A549 (cell line): ENCODE measurements at regions not wholly inside any gene's neighbourhood (a gene's known extent, or its start where the extent isn't known, plus 50 kb on each side); places are given as distances from the start of the nearest gene placed in this dataset.

Experiments used
- ATAC-seq, 2 experiments: fragments of 200-7000 bp in 1 of 2; fragments of >200 bp in 1 of 2; cut with Nextera tagmentation in 1 of 2; cut with Tn5 transposase in 1 of 2; 3 replicates each; pipeline versions ENCODE4 v1.8.0 to v1.9.1; 2018 to 2020; ENCODE audit warnings: mild to moderate bottlenecking in 1 of 2, moderate library complexity in 1 of 2
- CTCF ChIA-PET: fragments of 300-600 bp; sonication (Branson Sonifier 250); formaldehyde crosslinking; extraction: SDS; loops from one replicate; lab custom pipeline; 2021; ENCODE audit warnings: antibody characterized with exemption, inconsistent platforms; lab: Yijun Ruan, JAX
- POLR2A ChIA-PET: fragments of 350-600 bp; formaldehyde crosslinking; extraction: SDS; loops from one replicate; lab custom pipeline; 2021; ENCODE audit warnings: antibody characterized with exemption, inconsistent platforms; lab: Yijun Ruan, JAX
- DNase-seq, 2 experiments: peaks; one replicate each; pipeline versions ENCODE4 v3.0.0 to v3.0.0-alpha.2; 2011 to 2016; ENCODE audit warnings: low read depth in 1 of 2, low spot score in 1 of 2
- FAIRE-seq: peaks from 2 replicates; lab custom pipeline; 2011; peaks lifted over from hg19 to GRCh38; lab: Jason Lieb, UNC
- H3K27ac ChIP-seq, 2 experiments: fragments of >200 bp; sonication (Bioruptor Twin); formaldehyde crosslinking; 3 replicates each; pipeline ENCODE4 v1.5.1; 2016 to 2017
- H3K4me1 ChIP-seq: fragments of >200 bp; sonication (Bioruptor Twin); formaldehyde crosslinking; 3 replicates; pipeline ENCODE4 v1.6.1; 2016
- H3K4me2 ChIP-seq: fragments of >200 bp; sonication (Bioruptor Twin); formaldehyde crosslinking; 3 replicates; pipeline ENCODE4 v1.6.1; 2016
- H3K4me3 ChIP-seq: fragments of >200 bp; sonication (Bioruptor Twin); formaldehyde crosslinking; 3 replicates; pipeline ENCODE4 v1.5.1; 2016
- H3K9me3 ChIP-seq: fragments of >200 bp; sonication (Bioruptor Twin); formaldehyde crosslinking; 3 replicates; pipeline ENCODE4 v1.6.1; 2016
- CEBPB ChIP-seq, 2 experiments: fragments of >200 bp in 1 of 2; sonication (Bioruptor Twin) in 1 of 2; formaldehyde crosslinking in 1 of 2; IDR thresholded peaks; 2 replicates each; pipeline ENCODE4 v1.6.1; 2012 to 2016
- CHD2 ChIP-seq: fragments of 150-350 bp; IDR thresholded peaks from 2 replicates; pipeline ENCODE4 v1.6.1; 2014; ENCODE audit warnings: low read length; ENCODE audit not compliant: partially characterized antibody
- EHF ChIP-seq: fragments of 250-450 bp; sonication (Bioruptor Pico); IDR thresholded peaks from 2 replicates; pipeline ENCODE4 v1.5.0; 2020; ENCODE audit warnings: mild to moderate bottlenecking
- EP300 ChIP-seq, 2 experiments: fragments of >200 bp; sonication (Bioruptor Twin); formaldehyde crosslinking; IDR thresholded peaks; 2 replicates in 1 of 2; 3 replicates in 1 of 2; pipeline ENCODE4 v1.6.1; 2016 to 2017
- ESRRA ChIP-seq: fragments of 150-350 bp; IDR thresholded peaks from 2 replicates; pipeline ENCODE4 v1.6.1; 2014; ENCODE audit warnings: mild to moderate bottlenecking, low read length, borderline replicate concordance
- HEYL ChIP-seq: fragments of 250-450 bp; sonication (Bioruptor Pico); IDR thresholded peaks from 2 replicates; pipeline ENCODE4 v1.8.0; 2021; ENCODE audit warnings: mild to moderate bottlenecking, moderate library complexity
- JUN ChIP-seq, 2 experiments: fragments of >200 bp; sonication (Bioruptor Twin); formaldehyde crosslinking; IDR thresholded peaks; 2 replicates in 1 of 2; 3 replicates in 1 of 2; pipeline ENCODE4 v1.6.1; 2016 to 2017
- MYC ChIP-seq: IDR thresholded peaks from 2 replicates; pipeline ENCODE4 v1.6.1; 2012; ENCODE audit warnings: mild to moderate bottlenecking, inconsistent platforms, low read length, improper control_type of control experiment, borderline replicate concordance
- NR3C1 ChIP-seq: fragments of >200 bp; sonication (Bioruptor Twin); formaldehyde crosslinking; IDR thresholded peaks from 3 replicates; pipeline ENCODE4 v1.6.1; 2017
- PHF8 ChIP-seq: fragments of 200-600 bp; sonication (generic); IDR thresholded peaks from 2 replicates; pipeline ENCODE4 v1.6.1; 2016; ENCODE audit warnings: low read depth, mild to moderate bottlenecking, antibody characterized with exemption, moderate library complexity, borderline replicate concordance
- POLR2AphosphoS2 ChIP-seq: conservative IDR thresholded peaks from 2 replicates; pipeline ENCODE4 v1.6.1; 2012; ENCODE audit warnings: low read length, improper control_type of control experiment, inconsistent platforms
- RFX5 ChIP-seq: fragments of 450-650 bp; IDR thresholded peaks from 2 replicates; pipeline ENCODE4 v1.7.1; 2014; ENCODE audit warnings: antibody characterized with exemption, mild to moderate bottlenecking, moderate library complexity
- SREBF2 ChIP-seq: fragments of 450-650 bp; IDR thresholded peaks from 2 replicates; pipeline ENCODE4 v1.6.1; 2014; ENCODE audit warnings: mild to moderate bottlenecking, moderate library complexity
- TP53 ChIP-seq: fragments of 250-450 bp; sonication (Bioruptor Pico); IDR thresholded peaks from 2 replicates; pipeline ENCODE4 v1.5.0; 2021; ENCODE audit warnings: mild to moderate bottlenecking, moderate library complexity
- ZFP36 ChIP-seq: fragments of 450-650 bp; IDR thresholded peaks from 2 replicates; pipeline ENCODE4 v1.6.1; 2014; ENCODE audit warnings: borderline replicate concordance; ENCODE audit not compliant: partially characterized antibody
- whole genome bisulfite sequencing: methylation state at CpG from one replicate; pipeline ENCODE4 v1.1.6; 2017; ENCODE audit errors: missing lambda C conversion rate; 5-methylcytosine and 5-hydroxymethylcytosine counted together
- TF ChIP-seq, protein P1 (sequence below): fragments of >200 bp; sonication (Bioruptor Twin); formaldehyde crosslinking; IDR thresholded peaks from 2 replicates; pipeline ENCODE4 v1.6.1; 2016
- TF ChIP-seq, protein P2 (sequence below): fragments of 150-350 bp; IDR thresholded peaks from 2 replicates; pipeline ENCODE4 v1.6.1; 2014; ENCODE audit warnings: low read depth, mild to moderate bottlenecking, low read length
- TF ChIP-seq, protein P3 (sequence below): IDR thresholded peaks from 2 replicates; pipeline ENCODE4 v1.6.1; 2012
- TF ChIP-seq, protein P4 (sequence below): IDR thresholded peaks from 2 replicates; pipeline ENCODE4 v1.6.1; 2012
- TF ChIP-seq, protein P5 (sequence below): fragments of 250-450 bp; sonication (Bioruptor Pico); IDR thresholded peaks from 2 replicates; pipeline ENCODE4 v1.5.0; 2021; ENCODE audit warnings: mild to moderate bottlenecking, moderate library complexity, borderline replicate concordance
- TF ChIP-seq, protein P6 (sequence below): IDR thresholded peaks from 2 replicates; pipeline ENCODE4 v1.6.1; 2012; ENCODE audit warnings: low read depth, borderline replicate concordance
- TF ChIP-seq, protein P7 (sequence below): fragments of >200 bp; sonication (Bioruptor Twin); formaldehyde crosslinking; IDR thresholded peaks from 3 replicates; pipeline ENCODE4 v1.5.1; 2016

DNA sequence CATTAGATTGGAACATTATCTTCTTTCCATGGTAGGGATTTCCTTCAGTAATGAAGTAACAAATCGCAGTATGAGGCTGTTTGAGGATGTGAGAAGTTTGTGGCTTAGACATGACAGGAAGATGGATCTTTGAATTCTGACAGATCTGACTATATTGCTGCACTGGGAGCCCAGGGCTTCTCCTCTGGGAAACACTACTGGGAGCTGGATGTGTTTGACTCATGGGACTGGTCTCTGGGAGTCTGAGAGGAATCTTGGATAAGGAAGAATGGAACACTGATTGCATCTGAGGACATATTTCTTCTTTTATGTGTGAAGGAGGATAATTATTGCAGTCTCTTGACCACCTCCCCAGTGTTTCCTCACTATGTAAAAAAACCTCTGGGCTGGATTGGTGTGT, 77.2 kb upstream of the ST6GAL2 start:
- CTCF ChIA-PET, result no interaction called here
- no peak for FAIRE-seq
- H3K27ac ChIP-seq, result 0 out of 6 replicates have a peak overlapping the region, but pooled peaks of 1 of the 2 experiments have one; percentile 8

DNA sequence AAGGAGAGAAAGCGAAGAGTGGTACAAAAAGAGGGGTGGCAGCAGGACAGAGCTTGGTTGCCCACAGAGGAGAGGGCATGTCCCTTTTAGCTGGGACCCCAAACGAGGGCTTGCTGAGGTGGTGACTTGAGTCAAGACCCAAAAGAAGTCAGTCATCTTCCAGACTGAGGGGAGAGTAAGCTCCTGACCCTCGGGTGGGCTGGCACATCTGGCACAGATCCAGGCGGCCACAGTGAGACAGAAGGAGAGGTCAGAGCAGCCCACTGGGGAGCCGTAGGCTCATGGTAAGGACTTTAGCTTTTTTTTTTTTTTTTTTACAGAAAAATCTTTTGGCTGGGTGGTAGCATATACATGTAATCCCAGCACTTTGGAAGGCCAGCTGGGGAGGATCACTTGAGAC, 77.9 kb upstream of the ST6GAL2 start:
- WGBS, result 73% methylated on average over 5 of the region's 5 CpGs
- TF ChIP-seq ESRRA (no peak), PHF8 (no peak), NR3C1 (no peak), POLR2AphosphoS2 (no peak), CHD2 (no peak), ZFP36 (no peak), SREBF2 (no peak), HEYL (CRISPR knock-in tag) (no peak), RFX5 (no peak), CEBPB (IDR thresholded peaks at IDR 0.05) (no peak), JUN (IDR thresholded peaks at IDR 0.05) (no peak), MYC (no peak), EP300 (IDR thresholded peaks at IDR 0.05) (no peak), TP53 (CRISPR knock-in tag) (no peak)
- TF ChIP-seq, protein P1, sequence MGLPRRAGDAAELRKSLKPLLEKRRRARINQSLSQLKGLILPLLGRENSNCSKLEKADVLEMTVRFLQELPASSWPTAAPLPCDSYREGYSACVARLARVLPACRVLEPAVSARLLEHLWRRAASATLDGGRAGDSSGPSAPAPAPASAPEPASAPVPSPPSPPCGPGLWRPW, result no peak
- TF ChIP-seq, protein P2, sequence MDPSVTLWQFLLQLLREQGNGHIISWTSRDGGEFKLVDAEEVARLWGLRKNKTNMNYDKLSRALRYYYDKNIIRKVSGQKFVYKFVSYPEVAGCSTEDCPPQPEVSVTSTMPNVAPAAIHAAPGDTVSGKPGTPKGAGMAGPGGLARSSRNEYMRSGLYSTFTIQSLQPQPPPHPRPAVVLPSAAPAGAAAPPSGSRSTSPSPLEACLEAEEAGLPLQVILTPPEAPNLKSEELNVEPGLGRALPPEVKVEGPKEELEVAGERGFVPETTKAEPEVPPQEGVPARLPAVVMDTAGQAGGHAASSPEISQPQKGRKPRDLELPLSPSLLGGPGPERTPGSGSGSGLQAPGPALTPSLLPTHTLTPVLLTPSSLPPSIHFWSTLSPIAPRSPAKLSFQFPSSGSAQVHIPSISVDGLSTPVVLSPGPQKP, result no peak
- TF ChIP-seq, protein P3, sequence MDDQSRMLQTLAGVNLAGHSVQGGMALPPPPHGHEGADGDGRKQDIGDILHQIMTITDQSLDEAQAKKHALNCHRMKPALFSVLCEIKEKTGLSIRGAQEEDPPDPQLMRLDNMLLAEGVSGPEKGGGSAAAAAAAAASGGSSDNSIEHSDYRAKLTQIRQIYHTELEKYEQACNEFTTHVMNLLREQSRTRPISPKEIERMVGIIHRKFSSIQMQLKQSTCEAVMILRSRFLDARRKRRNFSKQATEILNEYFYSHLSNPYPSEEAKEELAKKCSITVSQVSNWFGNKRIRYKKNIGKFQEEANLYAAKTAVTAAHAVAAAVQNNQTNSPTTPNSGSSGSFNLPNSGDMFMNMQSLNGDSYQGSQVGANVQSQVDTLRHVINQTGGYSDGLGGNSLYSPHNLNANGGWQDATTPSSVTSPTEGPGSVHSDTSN, result no peak
- TF ChIP-seq, protein P4, sequence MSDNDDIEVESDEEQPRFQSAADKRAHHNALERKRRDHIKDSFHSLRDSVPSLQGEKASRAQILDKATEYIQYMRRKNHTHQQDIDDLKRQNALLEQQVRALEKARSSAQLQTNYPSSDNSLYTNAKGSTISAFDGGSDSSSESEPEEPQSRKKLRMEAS, result no peak
- TF ChIP-seq, protein P5, sequence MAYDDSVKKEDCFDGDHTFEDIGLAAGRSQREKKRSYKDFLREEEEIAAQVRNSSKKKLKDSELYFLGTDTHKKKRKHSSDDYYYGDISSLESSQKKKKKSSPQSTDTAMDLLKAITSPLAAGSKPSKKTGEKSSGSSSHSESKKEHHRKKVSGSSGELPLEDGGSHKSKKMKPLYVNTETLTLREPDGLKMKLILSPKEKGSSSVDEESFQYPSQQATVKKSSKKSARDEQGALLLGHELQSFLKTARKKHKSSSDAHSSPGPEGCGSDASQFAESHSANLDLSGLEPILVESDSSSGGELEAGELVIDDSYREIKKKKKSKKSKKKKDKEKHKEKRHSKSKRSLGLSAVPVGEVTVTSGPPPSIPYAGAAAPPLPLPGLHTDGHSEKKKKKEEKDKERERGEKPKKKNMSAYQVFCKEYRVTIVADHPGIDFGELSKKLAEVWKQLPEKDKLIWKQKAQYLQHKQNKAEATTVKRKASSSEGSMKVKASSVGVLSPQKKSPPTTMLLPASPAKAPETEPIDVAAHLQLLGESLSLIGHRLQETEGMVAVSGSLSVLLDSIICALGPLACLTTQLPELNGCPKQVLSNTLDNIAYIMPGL, result no peak
- TF ChIP-seq, protein P6, sequence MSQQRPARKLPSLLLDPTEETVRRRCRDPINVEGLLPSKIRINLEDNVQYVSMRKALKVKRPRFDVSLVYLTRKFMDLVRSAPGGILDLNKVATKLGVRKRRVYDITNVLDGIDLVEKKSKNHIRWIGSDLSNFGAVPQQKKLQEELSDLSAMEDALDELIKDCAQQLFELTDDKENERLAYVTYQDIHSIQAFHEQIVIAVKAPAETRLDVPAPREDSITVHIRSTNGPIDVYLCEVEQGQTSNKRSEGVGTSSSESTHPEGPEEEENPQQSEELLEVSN, result no peak
- H3K4me1 ChIP-seq, result peaks cover 14% of the 10 kb centered on the region
- H3K4me2 ChIP-seq, result no peak overlapping the region
- CTCF ChIA-PET, result no interaction called here
- no peaks in the 10 kb centered on the region for H3K9me3 ChIP-seq
- H3K27ac ChIP-seq, result no peak overlapping the region
- POLR2A ChIA-PET, result interaction anchor here (0.6 kb wide), 1 partner anchor 13 kb away, joined by 3 read pairs; no protein-coding TSS in a partner anchor
- FAIRE-seq, result no peak
- DNase-seq, result no peak
- no peak overlapping the region for H3K4me3 ChIP-seq
- no peak for ATAC-seq

More for the DNA sequence above, 77.2 kb upstream of the ST6GAL2 start:
- DNase-seq (no peak), ATAC-seq (no peak)
- WGBS, result 85% methylated on average over 1 of the region's 1 CpG
- H3K4me2 ChIP-seq, result no peak overlapping the region
- POLR2A ChIA-PET, result no interaction called here
- H3K4me1 ChIP-seq, result peaks cover 14% of the 10 kb centered on the region
- TF ChIP-seq POLR2AphosphoS2 (no peak), SREBF2 (no peak), EHF (CRISPR knock-in tag) (no peak)
- TF ChIP-seq, protein P7, sequence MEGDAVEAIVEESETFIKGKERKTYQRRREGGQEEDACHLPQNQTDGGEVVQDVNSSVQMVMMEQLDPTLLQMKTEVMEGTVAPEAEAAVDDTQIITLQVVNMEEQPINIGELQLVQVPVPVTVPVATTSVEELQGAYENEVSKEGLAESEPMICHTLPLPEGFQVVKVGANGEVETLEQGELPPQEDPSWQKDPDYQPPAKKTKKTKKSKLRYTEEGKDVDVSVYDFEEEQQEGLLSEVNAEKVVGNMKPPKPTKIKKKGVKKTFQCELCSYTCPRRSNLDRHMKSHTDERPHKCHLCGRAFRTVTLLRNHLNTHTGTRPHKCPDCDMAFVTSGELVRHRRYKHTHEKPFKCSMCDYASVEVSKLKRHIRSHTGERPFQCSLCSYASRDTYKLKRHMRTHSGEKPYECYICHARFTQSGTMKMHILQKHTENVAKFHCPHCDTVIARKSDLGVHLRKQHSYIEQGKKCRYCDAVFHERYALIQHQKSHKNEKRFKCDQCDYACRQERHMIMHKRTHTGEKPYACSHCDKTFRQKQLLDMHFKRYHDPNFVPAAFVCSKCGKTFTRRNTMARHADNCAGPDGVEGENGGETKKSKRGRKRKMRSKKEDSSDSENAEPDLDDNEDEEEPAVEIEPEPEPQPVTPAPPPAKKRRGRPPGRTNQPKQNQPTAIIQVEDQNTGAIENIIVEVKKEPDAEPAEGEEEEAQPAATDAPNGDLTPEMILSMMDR, result no peak
- H3K4me3 ChIP-seq, result no peak overlapping the region
- H3K9me3 ChIP-seq, result no peaks in the 10 kb centered on the region
